Cardiac muscle cell (in vitro differentiated cells and primary cell): ENCODE measurements at regions not wholly inside any gene's neighbourhood (a gene's known extent, or its start where the extent isn't known, plus 50 kb on each side); places are given as distances from the start of the nearest gene placed in this dataset.
"Not testable (repeated sequence)": the region's sequence is repeated elsewhere in the genome, so short reads cannot be mapped to it uniquely, and the experiment has no call there.

Experiments used
- DNase-seq, 2 donors: peaks; one replicate each; pipeline versions ENCODE4 v3.0.0 to v3.0.0-alpha.2; 2010 to 2017; ENCODE audit warnings: low read depth in 1 of 2, low spot score in 1 of 2
- H3K27ac ChIP-seq: fragments of 200-600 bp; sonication (generic); 2 replicates; pipeline ENCODE4 v1.5.1; 2016
- H3K27me3 ChIP-seq: fragments of 200-600 bp; sonication (generic); 2 replicates; pipeline ENCODE4 v1.6.0; 2016; ENCODE audit warnings: control low read depth
- H3K36me3 ChIP-seq: fragments of 200-600 bp; sonication (generic); 2 replicates; pipeline ENCODE4 v1.5.1; 2016; ENCODE audit warnings: control low read depth
- H3K4me1 ChIP-seq: fragments of 200-600 bp; sonication (generic); 2 replicates; pipeline ENCODE4 v1.8.1; 2017; ENCODE audit warnings: low read depth, mild to moderate bottlenecking, mixed run types
- H3K4me3 ChIP-seq: fragments of 200-600 bp; sonication (generic); 2 replicates; pipeline ENCODE4 v1.5.1; 2016; ENCODE audit warnings: mild to moderate bottlenecking
- H3K9me3 ChIP-seq: fragments of 200-600 bp; sonication (generic); 2 replicates; pipeline ENCODE4 v1.5.1; 2017; ENCODE audit warnings: low read depth, mild to moderate bottlenecking, control low read depth
- TF ChIP-seq, protein P1 (sequence below): IDR thresholded peaks from 2 replicates; pipeline ENCODE4 v1.5.1; 2012; ENCODE audit warnings: low read depth, mild to moderate bottlenecking, low read length

DNA sequence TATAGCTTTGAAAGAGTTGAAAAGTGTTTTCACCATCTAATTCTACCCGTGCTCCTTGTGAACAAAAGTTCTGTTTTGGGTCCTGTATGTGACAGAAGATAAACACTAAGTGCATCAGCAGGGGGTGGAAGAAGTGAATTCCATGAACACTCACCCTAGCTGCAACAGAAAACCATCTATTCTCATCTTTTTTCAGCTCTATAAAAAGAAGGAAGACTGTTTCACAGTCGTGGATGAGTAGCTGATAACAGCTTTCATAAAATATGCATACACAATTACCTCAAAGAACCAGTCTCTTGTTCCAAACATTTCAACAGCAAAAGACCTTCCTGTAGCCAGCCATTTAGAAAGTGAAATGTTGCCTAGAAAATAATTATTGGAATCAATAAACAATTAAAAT lies 281.7 kb upstream of the RASGRP1 start:
- Histone ChIP-seq H3K4me1 (peaks cover 4% of the 10 kb centered on the region), H3K4me3 (no peak overlapping the region), H3K27ac (no peak overlapping the region), H3K27me3 (no peaks in the 10 kb centered on the region), H3K36me3 (no peaks in the 10 kb centered on the region), H3K9me3 (no peaks in the 10 kb centered on the region)
- TF ChIP-seq, protein P1, sequence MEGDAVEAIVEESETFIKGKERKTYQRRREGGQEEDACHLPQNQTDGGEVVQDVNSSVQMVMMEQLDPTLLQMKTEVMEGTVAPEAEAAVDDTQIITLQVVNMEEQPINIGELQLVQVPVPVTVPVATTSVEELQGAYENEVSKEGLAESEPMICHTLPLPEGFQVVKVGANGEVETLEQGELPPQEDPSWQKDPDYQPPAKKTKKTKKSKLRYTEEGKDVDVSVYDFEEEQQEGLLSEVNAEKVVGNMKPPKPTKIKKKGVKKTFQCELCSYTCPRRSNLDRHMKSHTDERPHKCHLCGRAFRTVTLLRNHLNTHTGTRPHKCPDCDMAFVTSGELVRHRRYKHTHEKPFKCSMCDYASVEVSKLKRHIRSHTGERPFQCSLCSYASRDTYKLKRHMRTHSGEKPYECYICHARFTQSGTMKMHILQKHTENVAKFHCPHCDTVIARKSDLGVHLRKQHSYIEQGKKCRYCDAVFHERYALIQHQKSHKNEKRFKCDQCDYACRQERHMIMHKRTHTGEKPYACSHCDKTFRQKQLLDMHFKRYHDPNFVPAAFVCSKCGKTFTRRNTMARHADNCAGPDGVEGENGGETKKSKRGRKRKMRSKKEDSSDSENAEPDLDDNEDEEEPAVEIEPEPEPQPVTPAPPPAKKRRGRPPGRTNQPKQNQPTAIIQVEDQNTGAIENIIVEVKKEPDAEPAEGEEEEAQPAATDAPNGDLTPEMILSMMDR, result no peak
- DNase-seq, result no peak

DNA sequence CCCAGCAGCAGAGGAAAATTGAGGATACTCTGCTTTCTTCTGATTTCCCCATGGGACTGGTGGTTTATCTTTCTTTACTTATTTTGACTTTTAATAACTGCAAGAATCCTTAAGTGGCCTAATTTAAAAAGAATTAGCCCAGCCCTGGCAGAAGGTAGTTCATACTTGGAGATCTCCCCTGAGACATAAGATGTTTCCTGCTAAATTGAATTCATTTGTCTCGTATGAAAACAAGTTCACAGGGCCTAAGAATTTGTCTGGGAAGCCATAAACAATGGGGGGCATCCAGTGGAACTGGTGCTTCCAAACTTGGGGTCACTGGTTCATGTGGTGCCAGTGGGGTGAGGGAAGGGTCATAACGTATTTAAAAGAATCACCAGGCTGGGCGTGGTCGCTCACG lies 283.1 kb upstream of the RASGRP1 start:
- Histone ChIP-seq H3K36me3 (no peaks in the 10 kb centered on the region), H3K4me3 (no peak overlapping the region), H3K9me3 (no peaks in the 10 kb centered on the region), H3K4me1 (no peaks in the 10 kb centered on the region), H3K27me3 (no peaks in the 10 kb centered on the region), H3K27ac (no peak overlapping the region)
- TF ChIP-seq, protein P1, result no peak
- DNase-seq, result no peak

DNA sequence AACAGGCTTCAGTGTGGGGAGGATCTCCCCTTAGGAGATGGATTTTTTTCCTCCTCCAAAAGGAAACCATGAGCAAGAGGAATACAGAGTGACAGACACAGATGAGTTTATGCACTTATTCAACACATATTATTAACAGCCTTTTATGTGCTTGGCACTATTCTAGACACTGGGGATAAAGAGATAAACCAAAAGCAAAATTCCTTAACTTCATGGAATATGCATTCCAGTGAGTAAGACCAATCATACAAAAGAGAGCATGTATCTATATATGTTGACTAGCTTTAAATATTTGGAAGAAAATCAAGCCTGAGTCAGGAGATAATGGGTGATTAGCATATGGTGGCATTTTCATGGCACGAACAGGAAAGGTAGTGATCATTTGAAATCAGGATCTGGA lies 284.4 kb upstream of the RASGRP1 start:
- Histone ChIP-seq H3K4me1 (no peaks in the 10 kb centered on the region), H3K27ac (no peak overlapping the region), H3K27me3 (no peaks in the 10 kb centered on the region), H3K4me3 (no peak overlapping the region), H3K36me3 (no peaks in the 10 kb centered on the region), H3K9me3 (no peaks in the 10 kb centered on the region)
- TF ChIP-seq, protein P1, result no peak
- DNase-seq, result no peak

DNA sequence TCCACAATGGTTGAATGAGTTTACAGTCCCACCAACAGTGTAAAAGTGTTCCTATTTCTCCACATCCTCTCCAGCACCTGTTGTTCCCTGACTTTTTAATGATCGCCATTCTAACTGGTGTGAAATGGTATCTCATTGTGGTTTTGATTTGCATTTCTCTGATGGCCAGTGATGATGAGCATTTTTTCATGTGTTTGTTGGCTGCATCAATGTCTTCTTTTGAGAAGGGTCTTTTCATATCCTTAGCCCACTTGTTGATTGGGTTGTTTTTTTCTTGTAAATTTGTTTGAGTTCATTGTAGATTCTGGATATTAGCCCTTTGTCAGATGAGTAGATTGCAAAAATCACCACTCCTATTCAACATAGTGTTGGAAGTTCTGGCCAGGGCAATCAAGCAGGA lies 287.6 kb upstream of the RASGRP1 start:
- not testable (repeated sequence) for H3K36me3 ChIP-seq, H3K4me3 ChIP-seq, DNase-seq

DNA sequence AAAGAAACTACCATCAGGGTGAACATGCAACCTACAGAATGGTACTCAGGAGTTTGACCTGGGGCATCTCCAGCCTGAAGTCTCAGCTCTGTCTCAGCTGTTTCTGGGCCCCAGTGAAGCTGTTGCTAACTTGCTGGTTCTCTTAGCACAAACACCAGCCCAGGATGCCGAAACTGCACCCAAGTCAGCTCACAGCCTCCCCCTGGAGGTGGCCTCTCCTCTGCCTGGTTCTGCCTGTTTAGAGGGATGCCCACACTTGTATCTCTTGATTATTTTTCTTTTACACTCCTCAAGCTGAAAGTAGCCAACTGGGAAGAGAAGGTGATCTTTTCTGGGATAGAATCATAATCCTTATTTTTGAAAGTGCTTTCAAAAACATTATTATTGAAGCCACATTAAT lies 289.0 kb upstream of the RASGRP1 start:
- peak; percentile 29 to 63 for DNase-seq

More for the DNA sequence above, 287.6 kb upstream of the RASGRP1 start:
- H3K9me3 ChIP-seq, H3K27ac ChIP-seq, H3K4me1 ChIP-seq, H3K27me3 ChIP-seq: not testable (repeated sequence)

DNA sequence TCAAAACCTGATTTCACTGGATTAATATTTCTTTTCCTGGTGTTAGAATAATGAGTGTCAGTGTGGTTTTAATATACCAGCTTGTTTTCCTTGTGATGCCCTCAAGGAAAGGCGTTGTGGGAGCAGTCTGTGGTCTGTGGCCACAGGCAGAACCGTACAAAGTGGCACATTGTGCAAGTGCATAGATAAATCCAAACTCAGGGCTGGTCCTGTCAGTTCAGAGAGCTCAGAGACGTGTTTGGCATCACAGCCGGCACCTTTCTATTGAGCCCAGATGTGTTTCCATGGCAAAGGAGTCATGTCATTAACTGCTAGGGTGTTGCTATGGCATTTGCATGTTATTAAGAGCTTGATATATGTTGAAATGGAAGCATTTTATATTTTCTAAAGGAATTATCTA lies 289.9 kb upstream of the RASGRP1 start:
- H3K27ac ChIP-seq, result no peak overlapping the region
- no peaks in the 10 kb centered on the region for H3K27me3 ChIP-seq

More for the DNA sequence above, 289.0 kb upstream of the RASGRP1 start:
- TF ChIP-seq, protein P1, result peak; percentile 58
- no peak overlapping the region for H3K27ac ChIP-seq
- no peaks in the 10 kb centered on the region for H3K27me3 ChIP-seq
- no peaks in the 10 kb centered on the region for H3K9me3 ChIP-seq
- H3K36me3 ChIP-seq, result no peaks in the 10 kb centered on the region
- H3K4me3 ChIP-seq, result no peak overlapping the region
- no peaks in the 10 kb centered on the region for H3K4me1 ChIP-seq

More for the DNA sequence above, 289.9 kb upstream of the RASGRP1 start:
- TF ChIP-seq, protein P1, result no peak
- Histone ChIP-seq H3K36me3 (no peaks in the 10 kb centered on the region), H3K4me3 (no peak overlapping the region), H3K9me3 (no peaks in the 10 kb centered on the region), H3K4me1 (no peaks in the 10 kb centered on the region)
- DNase-seq, result no peak
